DMS53 (cell line): ENCODE measurements at regions not wholly inside any gene's neighbourhood (a gene's known extent, or its start where the extent isn't known, plus 50 kb on each side); places are given as distances from the start of the nearest gene placed in this dataset.
"Not testable (repeated sequence)": the region's sequence is repeated elsewhere in the genome, so short reads cannot be mapped to it uniquely, and the experiment has no call there.

Source experiments
- DNase-seq: peaks from one replicate; lab custom pipeline; 2025; lab: John Stamatoyannopoulos, UW

DNA sequence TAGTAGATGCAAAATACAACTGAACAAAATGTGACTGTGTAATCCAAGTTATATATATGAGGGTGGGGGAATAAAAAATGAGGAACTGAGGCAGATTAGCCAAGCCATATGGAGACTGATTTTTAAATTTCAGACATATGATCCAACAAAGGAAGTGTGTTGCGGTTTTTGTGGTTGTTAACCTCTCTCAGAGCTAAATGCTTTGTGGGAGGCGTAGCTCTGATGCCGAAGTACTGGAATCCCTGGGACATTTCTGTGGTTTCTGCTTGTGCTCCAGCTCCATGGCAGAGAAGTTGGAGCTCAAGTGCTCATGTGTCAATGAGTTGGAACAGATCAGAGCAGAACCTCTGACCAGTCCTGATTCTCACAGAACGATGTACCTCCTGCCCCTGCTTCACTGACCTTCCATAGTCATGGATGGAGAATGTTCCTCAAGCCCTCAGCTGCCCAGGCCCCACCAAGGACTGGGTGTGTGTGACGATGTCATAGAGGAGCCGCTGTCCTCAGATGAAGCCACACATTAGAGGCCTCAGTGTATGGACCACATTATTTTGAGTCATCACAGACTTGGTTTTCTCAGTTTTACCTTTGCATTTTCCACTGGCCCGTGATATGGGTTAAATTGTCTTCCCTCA lies 107.6 kb downstream of the SOX1 start:
- no peak for DNase-seq

DNA sequence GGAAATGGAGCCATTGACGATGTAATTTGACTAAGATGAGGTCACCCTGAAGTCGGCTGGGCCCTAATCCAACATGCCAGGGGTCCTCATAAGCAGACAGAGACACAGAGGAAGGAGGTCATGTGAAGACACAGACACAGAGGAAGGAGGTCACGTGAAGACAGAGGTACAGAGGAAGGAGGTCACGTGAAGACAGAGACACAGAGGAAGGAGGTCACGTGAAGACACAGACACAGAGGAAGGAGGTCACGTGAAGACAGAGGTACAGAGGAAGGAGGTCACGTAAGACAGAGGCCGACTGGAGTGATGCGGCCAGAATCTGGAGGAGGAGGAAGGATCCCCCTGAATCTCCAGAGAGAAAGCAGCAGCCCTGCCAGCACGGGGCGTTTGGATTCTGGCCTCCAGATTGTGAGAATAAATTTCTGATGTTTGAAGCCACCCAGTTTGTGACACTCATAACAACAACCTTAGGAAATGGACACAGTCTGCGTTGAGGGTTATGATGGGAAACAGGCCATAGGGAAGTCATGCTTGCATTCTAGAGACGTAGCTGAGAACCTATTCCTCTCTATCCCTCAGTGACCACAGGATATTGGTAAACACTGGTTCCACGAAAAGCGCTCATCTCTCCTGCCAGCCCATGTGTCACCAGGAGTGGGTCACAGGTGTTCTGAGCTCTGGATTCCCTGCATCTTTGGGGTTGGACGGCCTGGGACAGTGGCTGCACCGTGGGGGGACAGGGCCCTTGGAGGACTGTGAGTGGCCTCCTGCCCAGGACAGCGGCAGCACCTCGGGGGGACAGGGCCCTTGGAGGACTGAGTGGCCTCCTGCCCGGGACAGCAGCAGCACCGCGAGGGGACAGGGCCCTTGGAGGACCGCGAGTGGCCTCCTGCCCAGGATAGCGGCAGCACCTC lies 108.5 kb downstream of the SOX1 start:
- DNase-seq, result no peak

DNA sequence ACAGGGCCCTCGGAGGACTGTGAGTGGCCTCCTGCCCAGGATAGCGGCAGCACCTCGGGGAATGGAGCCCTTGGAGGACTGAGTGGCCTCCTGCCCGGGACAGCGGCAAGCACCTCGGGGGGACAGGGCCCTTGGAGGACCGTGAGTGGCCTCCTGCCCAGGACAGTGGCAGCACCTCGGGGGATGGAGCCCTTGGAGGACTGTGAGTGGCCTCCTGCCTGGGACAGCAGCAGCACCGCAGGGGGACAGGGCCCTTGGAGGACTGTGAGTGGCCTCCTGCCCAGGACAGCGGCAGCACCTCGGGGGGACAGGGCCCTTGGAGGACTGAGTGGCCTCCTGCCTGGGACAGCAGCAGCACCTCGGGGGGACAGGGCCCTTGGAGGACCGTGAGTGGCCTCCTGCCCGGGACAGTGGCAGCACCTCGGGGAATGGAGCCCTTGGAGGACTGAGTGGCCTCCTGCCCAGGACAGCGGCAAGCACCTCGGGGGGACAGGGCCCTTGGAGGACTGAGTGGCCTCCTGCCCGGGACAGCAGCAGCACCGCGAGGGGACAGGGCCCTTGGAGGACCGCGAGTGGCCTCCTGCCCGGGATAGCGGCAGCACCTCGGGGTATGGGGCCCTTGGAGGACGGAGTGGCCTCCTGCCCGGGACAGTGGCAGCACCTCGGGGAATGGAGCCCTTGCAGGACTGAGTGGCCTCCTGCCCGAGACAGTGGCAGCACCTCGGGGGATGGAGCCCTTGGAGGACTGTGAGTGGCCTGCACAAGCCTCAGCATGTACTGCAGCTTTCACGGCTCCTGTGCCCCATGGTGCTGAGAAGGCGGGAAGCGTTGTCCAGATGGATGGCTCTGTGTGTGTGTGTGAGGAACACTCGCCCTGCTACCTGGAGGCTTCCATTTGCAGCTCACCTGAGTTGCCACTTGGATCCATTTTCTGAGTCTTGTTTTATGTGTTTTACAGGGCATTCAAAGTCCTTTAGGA lies 109.5 kb downstream of the SOX1 start:
- DNase-seq, result not testable (repeated sequence)

DNA sequence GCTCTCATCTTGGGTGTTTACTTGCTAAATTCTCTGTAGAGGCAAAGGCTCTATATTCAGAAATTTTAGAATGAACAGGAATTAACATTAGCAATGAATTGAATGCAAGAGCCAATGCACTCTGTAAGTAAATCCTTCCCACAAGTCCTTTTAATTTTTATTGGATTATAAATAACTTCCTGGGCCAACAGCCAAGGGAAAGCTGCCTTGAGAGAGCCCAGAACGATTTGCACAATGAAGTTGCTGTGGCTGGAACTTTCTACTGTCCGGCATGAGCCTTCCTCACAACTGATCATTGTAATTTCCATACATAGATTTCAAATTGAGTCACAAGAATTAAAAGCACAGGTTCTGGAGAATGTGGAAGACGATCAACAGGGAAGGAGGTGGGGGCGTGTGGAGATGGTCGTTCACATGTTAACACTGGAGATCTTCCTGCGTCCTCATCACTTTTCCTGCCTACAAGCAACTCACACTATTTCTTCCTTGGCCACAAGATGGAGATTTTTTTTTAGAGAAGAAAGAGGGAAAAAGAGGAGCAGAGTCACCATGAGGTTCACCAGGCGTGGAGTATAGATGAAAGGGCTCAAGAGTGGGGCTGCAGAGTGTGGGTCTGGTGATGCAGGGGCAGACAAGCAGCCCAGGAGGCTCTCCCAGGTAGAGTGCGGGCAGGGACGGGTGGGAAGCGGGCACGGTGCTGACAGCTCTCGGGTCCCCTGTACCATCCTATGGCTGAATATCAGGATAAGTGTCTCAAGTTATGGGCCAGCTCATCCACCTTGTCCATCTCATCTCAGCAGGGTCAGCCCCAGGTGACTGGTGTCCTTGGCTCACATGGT lies 110.7 kb downstream of the SOX1 start:
- no peak for DNase-seq

DNA sequence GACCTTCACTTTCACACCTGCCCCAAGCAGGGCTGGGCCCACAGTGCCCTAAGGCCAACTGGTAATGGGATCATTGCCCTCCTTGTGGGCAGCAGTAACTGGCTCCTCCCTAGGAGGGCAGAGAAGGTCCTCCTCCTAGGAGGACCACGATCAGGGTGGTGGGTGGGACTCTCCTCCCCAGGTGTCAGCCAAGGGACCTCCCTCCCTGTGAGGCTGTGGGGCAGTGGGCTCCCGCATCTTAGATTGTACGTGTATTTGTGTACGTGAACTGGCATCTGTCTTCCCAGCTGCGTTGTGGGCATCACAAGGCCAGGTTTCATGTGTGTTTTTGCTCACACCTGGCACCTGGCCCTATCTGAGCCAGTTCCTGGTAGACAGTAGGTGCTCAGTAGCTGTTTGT lies 111.8 kb downstream of the SOX1 start:
- no peak for DNase-seq

- DNase-seq, result no peak
Observed at GRCh38 chr13:112179421-112179820, 112.5 kb downstream of the SOX1 start.

DNA sequence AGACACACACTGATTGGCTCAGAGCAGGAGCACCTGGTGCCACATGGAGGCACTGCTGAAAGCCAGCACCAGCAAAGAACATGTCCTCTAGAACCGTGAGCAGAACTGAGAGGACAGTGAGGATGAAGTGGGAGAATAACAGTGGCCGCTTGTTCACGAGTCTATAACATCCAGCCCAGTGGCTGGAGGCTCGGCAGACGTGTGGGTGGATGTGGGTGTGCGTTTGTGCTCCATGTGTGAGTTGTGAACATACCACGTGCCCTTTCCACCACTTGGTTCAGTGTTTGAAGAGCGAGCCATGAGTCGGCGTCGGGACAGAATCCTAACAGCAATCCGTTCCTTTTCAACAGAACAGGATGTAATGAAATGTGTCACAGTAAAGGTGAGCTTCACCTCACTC lies 113.0 kb downstream of the SOX1 start:
- DNase-seq, result no peak

DNA sequence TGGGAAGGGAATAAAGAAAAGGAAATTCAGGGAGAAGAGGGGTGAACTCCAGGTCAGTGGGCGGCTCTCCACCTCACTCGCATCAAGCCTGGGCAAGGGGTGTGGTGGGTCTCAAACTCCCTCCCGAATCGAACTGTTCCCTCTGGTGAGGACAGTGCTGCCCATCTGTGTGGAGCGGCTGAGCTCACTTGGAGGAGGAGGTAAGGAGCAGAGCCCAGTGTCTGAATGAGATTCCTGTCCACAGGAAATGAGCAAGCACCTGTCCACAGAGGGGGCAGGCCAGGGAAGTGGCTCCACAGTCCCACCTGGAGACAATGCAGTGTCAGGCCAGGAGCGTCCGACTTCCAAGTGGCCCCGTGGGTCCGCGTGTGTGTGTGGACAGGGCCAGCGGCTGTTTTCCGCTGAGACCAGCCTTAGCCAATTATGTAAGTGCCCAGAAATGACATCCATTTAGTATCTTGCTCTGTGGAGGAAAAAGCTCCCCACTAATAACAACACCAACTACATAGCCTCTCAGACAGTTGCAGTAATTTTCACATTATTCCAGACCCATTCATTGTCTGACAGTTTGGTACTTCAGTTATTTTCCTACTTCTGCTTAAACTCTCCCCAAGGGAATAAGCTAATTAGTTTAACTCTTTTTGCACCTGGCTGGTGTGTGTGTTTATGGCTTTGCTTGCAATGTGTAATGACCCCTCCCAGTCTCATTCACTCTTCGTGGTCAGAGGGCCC lies 114.6 kb downstream of the SOX1 start:
- no peak for DNase-seq

- DNase-seq, result no peak
Observed at GRCh38 chr13:112182251-112182650, 115.3 kb downstream of the SOX1 start.

DNA sequence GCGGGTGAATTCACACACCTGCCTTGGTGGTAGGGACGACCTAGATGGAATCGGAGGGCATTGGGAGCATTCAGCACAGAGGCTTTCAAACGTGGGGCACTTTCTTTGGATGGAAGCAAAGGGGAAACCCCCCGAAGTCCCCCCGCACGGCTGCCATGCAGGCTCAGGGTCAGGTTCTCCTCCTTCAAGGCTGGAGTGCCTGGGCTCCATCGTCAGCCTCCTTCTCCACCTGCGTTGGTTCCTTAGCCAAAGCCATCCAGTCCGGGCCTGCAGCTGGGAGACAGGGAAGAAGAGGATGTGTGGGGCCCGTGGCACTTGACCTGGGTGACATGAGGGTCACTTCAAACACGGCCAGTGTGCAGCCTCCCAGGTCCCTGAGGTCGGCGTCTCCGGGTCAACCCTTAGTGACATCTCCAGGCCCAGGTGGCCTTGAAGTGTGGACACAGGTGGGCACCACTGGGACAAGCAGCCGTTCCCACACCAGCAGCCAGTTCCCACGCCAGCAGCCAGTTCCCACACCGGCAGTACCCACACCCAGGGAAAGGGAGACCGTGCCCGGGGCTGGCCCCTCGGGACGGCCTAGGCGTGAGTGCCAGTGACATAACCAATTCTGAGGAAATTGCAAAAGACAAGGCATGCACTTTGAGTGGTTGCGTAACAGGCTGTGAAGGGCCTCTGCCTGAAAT lies 116.0 kb downstream of the SOX1 start:
- no peak for DNase-seq

DNA sequence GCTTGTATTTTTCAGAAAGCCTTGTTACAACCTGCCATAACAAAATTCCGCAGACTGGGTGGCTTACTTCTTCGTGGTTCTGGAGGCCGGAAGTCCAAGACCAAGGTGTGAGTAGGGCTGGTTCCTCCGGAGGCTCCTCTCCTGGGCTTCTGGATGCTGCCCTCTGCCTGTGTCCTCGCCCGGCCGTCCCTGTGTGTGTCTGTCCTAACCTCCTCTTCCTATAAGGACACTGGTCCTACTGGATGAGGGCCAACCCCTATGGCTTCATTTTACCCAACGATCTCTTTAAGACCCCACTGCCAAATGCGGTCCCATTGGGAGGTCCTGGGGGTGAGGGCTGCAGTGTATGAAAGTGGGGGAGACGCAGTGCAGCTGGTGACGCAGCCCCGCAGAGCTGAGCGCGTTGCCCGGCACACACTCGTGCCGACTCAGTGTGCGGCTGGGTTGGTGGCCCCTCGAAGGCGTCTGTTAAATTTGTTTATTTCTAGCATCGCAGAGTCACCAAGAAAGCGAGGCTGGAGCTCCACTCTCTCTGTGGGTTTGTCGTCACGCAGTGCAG lies 116.7 kb downstream of the SOX1 start:
- DNase-seq, result no peak

GRCh38 chr13:112184261-112184660 lies 117.3 kb downstream of the SOX1 start:
- DNase-seq, result no peak

DNA sequence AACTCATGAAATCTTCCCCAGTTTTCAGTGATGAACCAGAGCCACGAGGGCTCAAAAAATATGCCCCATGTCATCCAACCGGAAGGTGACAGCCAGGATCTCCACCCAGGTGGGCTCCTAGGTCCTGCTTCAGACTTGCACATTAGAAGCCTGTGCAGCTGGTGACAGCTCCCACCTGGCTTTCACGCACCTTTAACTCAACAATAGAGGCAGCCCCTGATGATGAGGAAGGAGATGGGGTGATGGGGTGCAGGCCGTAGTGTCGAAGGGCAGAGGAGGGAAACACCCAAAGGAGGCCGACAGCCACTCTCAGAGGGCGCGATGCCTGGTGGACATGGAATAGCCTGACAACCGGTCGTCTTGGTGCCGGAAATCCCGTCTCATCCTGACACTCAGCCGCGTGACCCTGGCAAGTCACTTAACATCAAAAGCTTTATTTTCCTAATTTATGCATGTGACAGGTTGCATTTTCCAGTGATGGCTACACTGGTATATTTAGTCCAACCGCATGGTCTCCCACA lies 118.0 kb downstream of the SOX1 start:
- DNase-seq, result no peak

DNA sequence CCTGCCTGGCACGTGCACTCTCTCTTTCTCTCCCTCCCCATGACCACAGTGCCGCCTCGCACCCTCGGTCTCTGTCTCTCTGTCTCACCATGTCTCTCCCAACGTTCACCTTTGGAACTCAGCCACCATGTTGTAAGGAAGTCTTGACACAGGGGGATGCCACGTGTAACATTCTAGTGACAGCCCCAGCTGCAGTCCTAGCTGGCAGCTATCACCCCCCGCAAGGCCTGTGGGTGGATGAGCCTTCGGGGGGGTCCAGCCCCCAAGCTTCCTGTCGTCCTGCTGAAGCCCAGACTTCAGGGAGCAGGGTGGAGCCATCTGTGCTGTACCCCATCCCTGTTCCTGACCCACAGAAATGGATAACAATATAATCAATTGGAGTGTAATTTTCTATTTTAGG lies 118.5 kb downstream of the SOX1 start:
- no peak for DNase-seq

- no peak for DNase-seq
Observed at GRCh38 chr13:112186091-112186490, 119.1 kb downstream of the SOX1 start.

DNA sequence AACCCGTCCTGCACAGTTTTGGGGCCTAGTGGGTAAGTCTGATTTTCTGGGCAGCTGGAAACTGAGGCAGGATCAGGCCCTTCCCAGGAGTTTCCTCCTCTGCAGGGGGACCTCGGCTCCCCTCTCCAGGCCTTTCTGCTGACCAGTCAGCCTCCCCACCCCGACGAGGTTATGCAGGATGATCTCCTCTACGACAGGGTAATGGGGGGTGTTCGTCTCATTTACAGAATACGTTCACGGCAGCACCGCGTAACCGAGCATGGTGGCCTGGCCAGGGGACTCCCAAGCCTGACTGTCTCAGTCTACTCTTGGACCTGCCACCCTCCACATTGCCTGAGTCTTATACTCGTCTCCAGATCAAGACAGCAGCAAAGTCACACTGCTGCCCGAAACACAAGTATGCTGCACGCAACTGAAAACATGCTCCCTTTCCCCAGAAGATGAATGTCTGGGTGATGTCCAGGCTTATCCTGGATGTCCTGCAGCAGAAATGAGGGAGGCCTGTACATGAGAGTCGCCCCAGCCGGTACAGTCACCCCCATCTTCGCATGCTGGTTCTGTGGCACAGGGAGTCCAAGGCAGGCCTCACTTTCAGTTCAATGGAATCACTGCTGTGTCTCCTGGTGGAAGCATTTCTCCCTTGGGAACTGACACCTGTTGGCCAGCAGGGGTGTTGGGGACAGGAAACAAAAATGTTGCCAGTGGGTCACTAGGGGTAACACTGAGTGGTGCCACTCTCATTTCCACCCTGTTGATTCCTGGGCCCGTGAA lies 120.8 kb downstream of the SOX1 start:
- DNase-seq, result no peak

DNA sequence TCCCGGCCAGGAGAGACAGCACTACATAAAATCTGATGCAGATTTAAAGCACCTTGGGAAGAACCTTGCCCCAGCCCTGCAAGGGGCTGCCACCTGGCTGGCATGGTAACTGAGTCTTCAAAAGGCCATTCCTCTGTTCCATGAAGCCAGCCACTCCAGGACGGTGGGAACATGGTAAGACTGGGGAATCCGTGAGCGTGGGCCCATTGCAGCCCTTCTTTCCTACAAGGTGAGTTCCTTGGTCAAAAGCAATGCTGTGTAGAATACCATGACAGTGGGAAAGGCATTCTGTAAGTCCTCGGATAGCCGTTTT lies 121.3 kb downstream of the SOX1 start:
- DNase-seq, result no peak

DNA sequence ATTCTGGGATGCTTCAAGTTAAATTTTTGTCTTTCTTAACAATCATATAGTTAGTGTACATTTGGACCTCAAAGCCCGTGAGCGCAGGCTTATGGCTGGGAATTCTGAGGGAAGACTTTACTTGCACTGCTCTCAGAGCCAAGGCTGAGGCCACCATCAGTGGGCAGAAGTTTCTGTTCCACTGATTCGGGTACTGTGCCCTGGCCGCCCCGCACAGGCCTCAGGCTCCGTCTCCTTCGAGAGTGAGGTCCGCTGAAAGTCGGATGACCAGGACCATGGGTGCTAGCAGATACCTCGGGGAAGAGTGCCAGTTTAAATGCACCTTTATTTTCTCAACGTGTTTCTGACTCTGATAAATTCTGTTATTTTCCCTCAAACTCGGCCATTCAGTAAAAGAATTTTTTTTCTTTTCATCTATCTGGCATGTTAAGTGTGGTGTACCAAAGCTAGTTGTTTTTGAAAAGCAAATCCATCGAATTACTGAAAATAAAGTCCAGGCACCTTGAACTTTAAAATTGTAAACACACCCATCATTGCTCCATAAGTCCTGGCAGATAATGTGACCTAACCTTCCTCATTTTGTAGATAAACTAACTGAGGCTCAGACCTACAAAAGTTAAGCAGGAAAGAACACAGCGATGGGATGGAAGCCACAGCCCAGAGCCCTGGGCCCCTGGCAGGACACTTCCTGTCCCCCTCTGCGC lies 126.7 kb downstream of the SOX1 start:
- no peak for DNase-seq
